ENCODE measurements at regions not wholly inside any gene's neighbourhood (a gene's known extent, or its start where the extent isn't known, plus 50 kb on each side); places are given as distances from the start of the nearest gene placed in this dataset.

DNA sequence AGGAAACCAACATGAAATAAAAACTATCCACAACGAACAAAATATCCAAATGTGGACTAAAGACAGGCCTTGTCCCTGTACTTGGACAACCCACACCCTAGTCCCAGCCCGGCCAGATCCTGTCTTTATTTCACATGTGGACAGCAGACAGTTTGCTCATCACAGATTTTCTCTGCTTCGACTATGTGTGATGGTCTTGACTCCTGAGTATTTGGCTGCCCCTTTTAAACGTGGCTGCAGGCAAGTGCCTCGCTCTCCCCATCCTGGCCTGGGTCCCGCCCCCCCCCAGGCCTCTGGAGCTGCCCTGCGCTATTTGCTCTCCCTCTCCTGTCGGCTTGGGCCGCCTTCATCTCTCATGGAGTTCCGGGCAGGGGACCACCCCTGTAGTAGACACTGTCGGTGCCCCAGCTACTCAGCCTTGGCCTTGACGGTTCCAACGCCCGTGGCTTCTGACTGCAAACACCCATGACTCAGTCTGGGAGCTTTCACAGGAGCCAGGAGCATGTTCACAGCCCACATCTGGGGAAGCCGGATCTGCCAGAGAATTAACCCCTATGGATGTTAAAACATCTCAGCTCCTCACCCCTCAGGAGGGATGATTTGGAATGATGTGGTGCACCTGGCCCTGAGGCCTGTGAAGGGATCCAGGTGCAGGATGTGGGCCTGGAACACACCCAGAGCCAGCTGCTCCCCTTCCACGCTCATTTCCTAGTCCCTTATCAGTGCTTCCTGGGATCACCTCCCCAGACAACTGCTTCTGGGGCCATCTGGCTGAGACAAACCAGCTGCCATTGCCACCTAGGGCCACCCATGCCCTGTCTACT is 229.7 kb upstream of the RPL38 start:
- WGBS (ENCODE audit: insufficient coverage) = 36% methylated on average over 12 of the region's 16 CpGs
- Histone ChIP-seq H3K4me3 (ENCODE audit: low read length) (no peak overlapping the region), H3K9me3 (replicated peaks; ENCODE audit: control insufficient read depth, low read depth, low read length) (no peaks in the 10 kb centered on the region), H3K27me3 (ENCODE audit: control insufficient read depth, insufficient read depth, low read length) (peaks cover 14% of the 10 kb centered on the region), H3K4me1 (ENCODE audit: control insufficient read depth, insufficient read depth, low read length) (peaks cover 19% of the 10 kb centered on the region), H3K36me3 (ENCODE audit: control insufficient read depth, insufficient read depth, low read length) (no peaks in the 10 kb centered on the region), H3K27ac (ENCODE audit: low read length) (no peak overlapping the region)
- peak; percentile 85 for DNase-seq

DNA sequence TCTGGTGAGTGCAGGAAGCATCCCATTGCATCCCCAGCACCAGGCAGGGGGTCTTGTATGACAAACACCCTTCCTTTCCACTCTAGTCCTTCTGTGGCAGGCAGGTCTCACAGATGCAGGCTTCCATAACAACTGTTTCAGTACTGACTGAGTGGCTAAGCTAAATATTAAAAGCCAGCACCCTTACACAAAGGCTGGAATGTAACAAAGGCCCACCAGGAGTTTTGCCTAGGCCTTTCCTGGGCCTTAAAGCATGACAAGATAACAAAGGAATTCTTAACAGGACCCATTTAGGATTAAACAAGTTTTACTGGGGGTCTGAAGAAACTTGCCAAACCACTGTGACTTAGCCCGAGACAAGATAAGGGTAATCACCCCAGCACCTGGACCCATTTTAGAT is 228.9 kb upstream of the RPL38 start:
- no peaks in the 10 kb centered on the region for H3K36me3 ChIP-seq (ENCODE audit: control insufficient read depth, insufficient read depth, low read length)
- H3K9me3 ChIP-seq (replicated peaks; ENCODE audit: control insufficient read depth, low read depth, low read length) = no peaks in the 10 kb centered on the region
- peaks cover 11% of the 10 kb centered on the region for H3K27me3 ChIP-seq (ENCODE audit: control insufficient read depth, insufficient read depth, low read length)
- H3K4me3 ChIP-seq (ENCODE audit: low read length) = no peak overlapping the region
- peaks cover 19% of the 10 kb centered on the region for H3K4me1 ChIP-seq (ENCODE audit: control insufficient read depth, insufficient read depth, low read length)
- H3K27ac ChIP-seq (ENCODE audit: low read length) = no peak overlapping the region
- no CpG with 5 or more reads among the region's 1 CpG for WGBS (ENCODE audit: insufficient coverage)
- no peak for DNase-seq

DNA sequence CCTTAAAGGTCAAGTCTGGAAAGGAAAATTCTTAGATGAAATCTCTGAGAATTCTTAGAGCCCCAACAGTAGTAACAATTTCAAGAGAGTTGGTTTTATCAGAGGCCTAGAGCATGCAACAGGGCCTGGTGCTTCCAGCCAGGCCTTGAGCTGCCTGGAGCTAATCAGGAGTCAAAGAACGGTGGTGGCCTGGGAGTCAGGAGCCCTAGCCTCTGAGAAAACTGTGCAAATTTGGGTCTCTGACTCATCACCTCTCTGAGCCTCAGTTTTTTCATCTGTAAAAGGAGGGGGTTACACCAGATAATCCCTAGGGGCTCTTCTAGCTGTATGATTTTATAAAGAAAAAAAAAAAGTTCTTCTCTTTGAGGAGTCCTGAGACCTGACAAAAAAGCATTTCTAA is 227.3 kb upstream of the RPL38 start:
- H3K27ac ChIP-seq (ENCODE audit: low read length) = no peak overlapping the region
- peaks cover 6% of the 10 kb centered on the region for H3K27me3 ChIP-seq (ENCODE audit: control insufficient read depth, insufficient read depth, low read length)
- H3K4me1 ChIP-seq (ENCODE audit: control insufficient read depth, insufficient read depth, low read length) = peaks cover 19% of the 10 kb centered on the region
- H3K9me3 ChIP-seq (replicated peaks; ENCODE audit: control insufficient read depth, low read depth, low read length) = no peaks in the 10 kb centered on the region
- H3K36me3 ChIP-seq (ENCODE audit: control insufficient read depth, insufficient read depth, low read length) = no peaks in the 10 kb centered on the region
- DNase-seq = no peak
- WGBS (ENCODE audit: insufficient coverage) = 83% methylated on average over 1 of the region's 1 CpG
- no peak overlapping the region for H3K4me3 ChIP-seq (ENCODE audit: low read length)

DNA sequence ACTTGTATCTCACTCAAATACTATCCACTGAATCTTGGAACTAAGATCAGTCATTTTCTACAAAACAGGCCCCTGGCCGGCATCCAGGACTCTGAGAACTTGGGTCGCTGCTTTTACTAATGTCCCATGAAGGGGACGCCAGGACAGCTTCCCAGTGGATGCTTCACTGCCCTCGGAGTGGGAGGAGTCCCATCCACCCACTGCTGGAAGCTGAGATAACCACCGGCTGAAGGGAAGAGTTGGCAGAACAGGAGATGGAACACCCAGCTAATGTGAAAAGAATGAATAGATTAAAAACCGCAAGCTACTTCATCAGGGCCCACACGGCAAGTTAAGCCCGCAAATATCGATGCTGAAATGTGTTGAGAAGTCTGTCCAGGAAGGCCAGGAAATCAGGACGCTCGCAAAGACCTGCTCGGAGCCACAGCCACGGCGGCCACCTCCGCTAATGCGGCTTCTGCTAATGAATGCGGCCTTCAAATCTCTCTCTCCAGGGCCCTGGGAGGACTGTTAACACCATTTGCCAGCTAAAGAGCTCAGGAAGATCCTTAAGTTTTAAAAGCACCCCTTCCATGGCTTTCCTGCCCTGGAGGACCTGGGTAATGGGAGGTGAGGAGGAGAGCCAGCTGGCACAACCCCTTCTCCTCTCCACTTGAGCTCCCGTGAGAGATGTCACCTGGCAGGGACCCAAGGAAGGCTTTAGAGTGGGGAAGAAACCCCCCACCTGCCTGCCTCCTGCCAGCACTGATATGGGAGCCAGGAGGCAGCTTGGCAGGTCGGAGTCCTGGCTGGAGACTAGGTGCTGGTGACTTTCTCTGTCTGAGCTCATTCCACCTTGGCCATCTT is 226.6 kb upstream of the RPL38 start:
- DNase-seq = peak; percentile 36
- H3K36me3 ChIP-seq (ENCODE audit: control insufficient read depth, insufficient read depth, low read length) = no peaks in the 10 kb centered on the region
- no peak overlapping the region for H3K4me3 ChIP-seq (ENCODE audit: low read length)
- no peaks in the 10 kb centered on the region for H3K9me3 ChIP-seq (replicated peaks; ENCODE audit: control insufficient read depth, low read depth, low read length)
- H3K27me3 ChIP-seq (ENCODE audit: control insufficient read depth, insufficient read depth, low read length) = peaks cover 3% of the 10 kb centered on the region
- no peak overlapping the region for H3K27ac ChIP-seq (ENCODE audit: low read length)
- peaks cover 19% of the 10 kb centered on the region for H3K4me1 ChIP-seq (ENCODE audit: control insufficient read depth, insufficient read depth, low read length)
- WGBS (ENCODE audit: insufficient coverage) = 36% methylated on average over 9 of the region's 19 CpGs

DNA sequence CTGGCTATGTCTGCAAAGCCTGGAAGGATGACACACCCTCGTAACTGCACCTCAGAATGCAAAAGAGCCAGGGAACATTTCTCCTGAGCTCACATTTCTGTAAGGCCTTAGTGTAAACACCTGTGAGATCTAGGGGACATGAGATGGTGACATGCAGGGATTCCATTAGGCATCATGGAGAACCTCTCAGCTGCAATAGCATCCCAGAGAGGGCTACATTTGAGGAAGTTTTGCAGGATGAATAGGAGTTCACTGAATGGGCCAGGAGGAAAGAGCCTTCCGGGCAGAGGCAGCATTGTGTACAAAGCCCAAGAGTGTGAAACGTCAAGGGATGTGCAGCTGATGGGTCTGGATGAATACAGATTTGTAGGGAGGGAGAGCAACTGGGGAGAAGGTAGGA is 223.0 kb upstream of the RPL38 start:
- Histone ChIP-seq H3K4me3 (ENCODE audit: low read length) (no peak overlapping the region), H3K36me3 (ENCODE audit: control insufficient read depth, insufficient read depth, low read length) (no peaks in the 10 kb centered on the region), H3K27ac (ENCODE audit: low read length) (no peak overlapping the region), H3K27me3 (ENCODE audit: control insufficient read depth, insufficient read depth, low read length) (peaks cover 3% of the 10 kb centered on the region), H3K9me3 (replicated peaks; ENCODE audit: control insufficient read depth, low read depth, low read length) (no peaks in the 10 kb centered on the region), H3K4me1 (ENCODE audit: control insufficient read depth, insufficient read depth, low read length) (peaks cover 5% of the 10 kb centered on the region)
- no peak for DNase-seq
- WGBS (ENCODE audit: insufficient coverage) = 76% methylated on average over 3 of the region's 3 CpGs

DNA sequence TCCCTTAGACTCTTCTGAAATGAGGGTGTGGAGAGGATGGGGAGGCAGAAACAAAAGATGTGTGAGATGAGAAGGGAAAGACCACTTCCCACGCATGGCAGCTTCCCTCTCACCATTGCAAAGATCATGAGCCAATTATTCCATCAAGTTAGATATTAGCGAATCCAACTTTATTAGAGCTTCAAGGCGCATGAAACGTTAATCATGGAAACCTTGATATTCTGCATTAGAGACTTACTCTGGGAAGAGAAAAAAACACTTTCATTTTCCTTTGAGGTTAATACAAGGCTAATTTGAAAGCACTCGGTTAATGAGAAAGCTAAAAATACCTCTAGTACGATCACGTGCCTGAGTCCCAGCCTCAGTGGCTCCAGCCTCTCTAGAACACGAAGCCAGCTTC is 220.6 kb upstream of the RPL38 start:
- no peaks in the 10 kb centered on the region for H3K4me1 ChIP-seq (ENCODE audit: control insufficient read depth, insufficient read depth, low read length)
- no peak overlapping the region for H3K4me3 ChIP-seq (ENCODE audit: low read length)
- no peak overlapping the region for H3K27ac ChIP-seq (ENCODE audit: low read length)
- 79% methylated on average over 3 of the region's 8 CpGs for WGBS (ENCODE audit: insufficient coverage)
- no peak for DNase-seq
- no peaks in the 10 kb centered on the region for H3K9me3 ChIP-seq (replicated peaks; ENCODE audit: control insufficient read depth, low read depth, low read length)
- no peaks in the 10 kb centered on the region for H3K36me3 ChIP-seq (ENCODE audit: control insufficient read depth, insufficient read depth, low read length)
- H3K27me3 ChIP-seq (ENCODE audit: control insufficient read depth, insufficient read depth, low read length) = peaks cover 3% of the 10 kb centered on the region

DNA sequence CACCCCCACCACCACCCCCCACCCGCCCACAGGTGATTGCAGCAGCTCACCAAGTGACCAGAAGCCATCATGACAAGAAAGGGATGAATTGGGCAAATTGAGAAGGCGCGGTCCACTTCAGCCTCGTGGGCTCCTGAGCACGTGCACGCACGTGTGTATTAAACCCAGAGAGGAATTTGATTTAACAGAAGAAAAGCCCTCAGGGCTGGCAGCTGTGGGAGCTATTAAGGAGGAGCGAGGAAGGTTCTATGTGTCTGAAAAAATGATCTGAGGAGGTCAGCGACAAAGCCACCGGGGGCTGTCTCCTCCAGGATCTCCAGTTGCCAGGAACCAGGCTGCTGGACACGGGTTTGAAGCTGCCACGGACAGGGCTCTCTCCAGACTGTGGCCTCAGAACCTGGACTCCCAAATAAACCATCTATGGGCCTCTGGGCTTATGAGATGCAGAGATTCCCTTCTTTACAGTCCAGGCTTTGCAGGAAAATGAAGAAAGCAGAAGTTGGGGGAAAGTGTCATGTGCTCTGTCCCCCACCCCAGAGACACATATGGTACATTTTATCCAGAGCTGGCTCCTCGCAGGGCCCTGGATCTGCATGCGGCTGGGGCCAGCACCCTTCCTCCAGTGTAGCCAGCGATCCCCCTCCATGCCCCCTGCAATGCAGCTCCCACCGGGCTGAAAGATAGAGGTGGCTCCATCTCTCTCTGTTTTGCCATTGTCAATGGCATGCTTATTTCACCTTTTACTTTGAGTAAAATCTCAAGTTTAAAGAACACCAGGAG is 219.7 kb upstream of the RPL38 start:
- 51% methylated on average over 12 of the region's 16 CpGs for WGBS (ENCODE audit: insufficient coverage)
- no peak overlapping the region for H3K27ac ChIP-seq (ENCODE audit: low read length)
- DNase-seq = no peak
- H3K27me3 ChIP-seq (ENCODE audit: control insufficient read depth, insufficient read depth, low read length) = peaks cover 3% of the 10 kb centered on the region
- no peaks in the 10 kb centered on the region for H3K4me1 ChIP-seq (ENCODE audit: control insufficient read depth, insufficient read depth, low read length)
- H3K36me3 ChIP-seq (ENCODE audit: control insufficient read depth, insufficient read depth, low read length) = no peaks in the 10 kb centered on the region
- H3K9me3 ChIP-seq (replicated peaks; ENCODE audit: control insufficient read depth, low read depth, low read length) = no peaks in the 10 kb centered on the region
- no peak overlapping the region for H3K4me3 ChIP-seq (ENCODE audit: low read length)

DNA sequence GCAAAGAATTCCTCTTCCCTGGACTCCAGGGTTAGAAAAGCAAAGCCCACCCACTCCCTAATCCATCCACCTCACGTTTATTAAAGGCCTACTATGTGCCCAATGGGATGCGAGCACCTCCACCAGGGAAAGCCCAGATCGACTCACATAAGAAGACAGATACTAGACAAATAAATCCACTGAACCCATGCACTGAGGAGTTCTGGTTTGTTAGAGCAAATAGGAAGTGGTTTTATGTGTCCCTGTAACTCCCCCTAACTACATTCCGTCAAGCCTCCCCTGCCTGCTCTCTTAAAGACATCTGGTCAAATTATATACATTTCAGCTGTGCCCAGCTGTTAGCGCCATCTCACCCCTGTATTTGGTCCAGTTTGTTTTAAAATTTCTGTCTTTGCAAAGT is 218.5 kb upstream of the RPL38 start:
- Histone ChIP-seq H3K9me3 (replicated peaks; ENCODE audit: control insufficient read depth, low read depth, low read length) (no peaks in the 10 kb centered on the region), H3K4me1 (ENCODE audit: control insufficient read depth, insufficient read depth, low read length) (no peaks in the 10 kb centered on the region), H3K4me3 (ENCODE audit: low read length) (no peak overlapping the region), H3K27ac (ENCODE audit: low read length) (no peak overlapping the region), H3K27me3 (ENCODE audit: control insufficient read depth, insufficient read depth, low read length) (no peaks in the 10 kb centered on the region), H3K36me3 (ENCODE audit: control insufficient read depth, insufficient read depth, low read length) (no peaks in the 10 kb centered on the region)
- no peak for DNase-seq
- WGBS (ENCODE audit: insufficient coverage) = 0% methylated on average over 1 of the region's 5 CpGs

DNA sequence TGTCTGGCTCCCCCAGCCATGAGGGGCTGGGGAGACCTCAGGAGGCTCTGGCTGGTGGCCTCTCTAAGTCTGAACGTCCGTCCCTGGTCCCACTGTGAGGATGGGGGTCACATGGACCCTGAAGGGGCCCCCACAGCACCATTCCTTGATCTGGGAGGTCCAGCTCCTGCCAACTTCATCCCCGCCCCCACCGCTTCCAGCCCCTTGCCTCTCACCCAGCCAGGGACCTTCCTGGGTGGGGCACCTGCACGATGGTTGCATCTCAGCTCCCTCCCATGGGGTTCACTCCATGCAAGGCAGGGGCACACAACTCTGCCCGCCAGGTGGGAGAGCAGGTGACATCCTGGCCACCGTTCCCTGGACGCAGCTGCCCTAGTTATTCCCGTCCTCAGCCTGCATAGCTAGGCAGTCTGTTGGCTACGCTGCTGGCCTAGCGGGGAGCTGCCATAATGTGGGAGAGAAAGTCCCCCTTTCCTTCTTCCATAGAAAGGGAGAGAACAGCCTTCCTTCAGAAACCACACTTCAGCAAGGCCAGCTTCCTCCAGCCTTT is 217.9 kb upstream of the RPL38 start:
- H3K27me3 ChIP-seq (ENCODE audit: control insufficient read depth, insufficient read depth, low read length) = no peaks in the 10 kb centered on the region
- H3K9me3 ChIP-seq (replicated peaks; ENCODE audit: control insufficient read depth, low read depth, low read length) = no peaks in the 10 kb centered on the region
- WGBS (ENCODE audit: insufficient coverage) = 61% methylated on average over 6 of the region's 11 CpGs
- no peak for DNase-seq
- no peaks in the 10 kb centered on the region for H3K4me1 ChIP-seq (ENCODE audit: control insufficient read depth, insufficient read depth, low read length)
- H3K4me3 ChIP-seq (ENCODE audit: low read length) = no peak overlapping the region
- no peaks in the 10 kb centered on the region for H3K36me3 ChIP-seq (ENCODE audit: control insufficient read depth, insufficient read depth, low read length)
- H3K27ac ChIP-seq (ENCODE audit: low read length) = no peak overlapping the region

Data from muscle of leg (tissue), 3 donors.